Thyroid gland (tissue), 4 donors: ENCODE measurements at regions not wholly inside any gene's neighbourhood (a gene's known extent, or its start where the extent isn't known, plus 50 kb on each side); places are given as distances from the start of the nearest gene placed in this dataset.

Source experiments
- DNase-seq, 2 donors: peaks; one replicate each; pipeline ENCODE4 v3.0.0-alpha.2; 2019
- H3K27ac ChIP-seq, 3 donors: fragments of 200-600 bp; sonication (generic); 1 replicate in 2 of 3; 2 replicates in 1 of 3; pipeline ENCODE4 v1.5.1; 2016 to 2019; ENCODE audit warnings: mild to moderate bottlenecking in 1 of 3, moderate library complexity in 1 of 3
- H3K27me3 ChIP-seq: fragments of 200-600 bp; sonication (generic); one replicate; pipeline ENCODE4 v1.5.1; 2019
- H3K36me3 ChIP-seq, 2 donors: fragments of 200-600 bp; sonication (generic); one replicate each; pipeline ENCODE4 v1.5.1; 2016 to 2019
- H3K4me1 ChIP-seq, 2 donors: fragments of 200-600 bp; sonication (generic); one replicate each; pipeline ENCODE4 v1.5.1; 2017 to 2019
- H3K4me3 ChIP-seq, 3 donors: fragments of 200-600 bp; sonication (generic); replicated peaks in 1 of 3; 1 replicate in 2 of 3; 2 replicates in 1 of 3; pipeline ENCODE4 v1.5.1; 2016; ENCODE audit warnings: mild to moderate bottlenecking in 1 of 3
- H3K9me3 ChIP-seq: fragments of 200-600 bp; sonication (generic); one replicate; pipeline ENCODE4 v1.5.1; 2017
- CTCF ChIP-seq, 6 experiments: fragments of 200-600 bp in 3 of 6; fragments of 450-650 bp in 3 of 6; sonication (generic) in 3 of 6; IDR thresholded peaks; one replicate each; pipeline ENCODE4 v1.5.1; 2016 to 2019; ENCODE audit warnings: antibody characterized with exemption in 6 of 6, mild to moderate bottlenecking in 2 of 6, inconsistent platforms in 1 of 6, moderate library complexity in 1 of 6
- POLR2A ChIP-seq, 2 donors: fragments of 450-650 bp; IDR thresholded peaks; one replicate each; pipeline ENCODE4 v1.6.1; 2017; ENCODE audit warnings: antibody characterized with exemption in 2 of 2, mild to moderate bottlenecking in 2 of 2, moderate library complexity in 1 of 2
- WGBS, 2 donors: methylation state at CpG; one replicate each; pipeline ENCODE4 v1.1.5; 2017; 5-methylcytosine and 5-hydroxymethylcytosine counted together
- intact Hi-C: fragments of 100-400 bp; cut with DNase I; formaldehyde crosslinking; loops from one replicate; pipeline ENCODE4 v1.15.1; 2023

DNA sequence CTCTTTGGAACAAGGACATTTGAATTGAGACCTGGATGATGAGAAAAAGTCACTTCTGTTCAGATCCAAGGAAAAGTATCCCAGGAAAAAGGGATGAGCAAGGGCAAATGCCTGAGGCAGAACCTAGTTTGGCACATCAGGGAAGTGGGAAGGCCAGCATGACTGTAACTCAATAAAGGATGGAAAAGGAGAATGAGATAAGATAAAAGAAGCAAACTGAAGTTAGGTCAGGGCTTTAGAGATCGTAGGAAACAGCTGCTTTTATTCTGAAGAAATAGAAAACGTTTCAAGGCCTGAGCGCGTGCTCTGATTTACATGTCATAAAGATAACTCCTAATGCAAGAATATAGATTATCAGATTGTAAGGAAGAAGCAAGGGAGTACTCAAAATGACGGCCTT lies 450.0 kb downstream of the FRK start:
- WGBS, 2 donors = 81 to 83% methylated on average over 5 of the region's 5 CpGs
- no peak for DNase-seq
- no peak overlapping the region for H3K27ac ChIP-seq
- TF ChIP-seq CTCF (IDR thresholded peaks at IDR 0.05) (no peak), POLR2A (IDR thresholded peaks at IDR 0.05) (no peak)
- H3K36me3 ChIP-seq = no peaks in the 10 kb centered on the region
- H3K4me3 ChIP-seq = no peak overlapping the region
- no peaks in the 10 kb centered on the region for H3K27me3 ChIP-seq
- no peaks in the 10 kb centered on the region for H3K9me3 ChIP-seq
- intact Hi-C loops = no loop called here
- H3K4me1 ChIP-seq = no peaks in the 10 kb centered on the region

- H3K27ac ChIP-seq = no peak overlapping the region
- H3K9me3 ChIP-seq = no peaks in the 10 kb centered on the region
- intact Hi-C loops = no loop called here
- no peak for DNase-seq
- TF ChIP-seq CTCF (IDR thresholded peaks at IDR 0.05) (no peak), POLR2A (IDR thresholded peaks at IDR 0.05) (no peak)
- H3K36me3 ChIP-seq = no peaks in the 10 kb centered on the region
- no peaks in the 10 kb centered on the region for H3K4me1 ChIP-seq
- H3K27me3 ChIP-seq = no peaks in the 10 kb centered on the region
- no peak overlapping the region for H3K4me3 ChIP-seq
- 78 to 84% methylated on average over 4 of the region's 4 CpGs for WGBS, 2 donors
Measured at GRCh38 chr6:115609111-115609510, 451.6 kb downstream of the FRK start.

DNA sequence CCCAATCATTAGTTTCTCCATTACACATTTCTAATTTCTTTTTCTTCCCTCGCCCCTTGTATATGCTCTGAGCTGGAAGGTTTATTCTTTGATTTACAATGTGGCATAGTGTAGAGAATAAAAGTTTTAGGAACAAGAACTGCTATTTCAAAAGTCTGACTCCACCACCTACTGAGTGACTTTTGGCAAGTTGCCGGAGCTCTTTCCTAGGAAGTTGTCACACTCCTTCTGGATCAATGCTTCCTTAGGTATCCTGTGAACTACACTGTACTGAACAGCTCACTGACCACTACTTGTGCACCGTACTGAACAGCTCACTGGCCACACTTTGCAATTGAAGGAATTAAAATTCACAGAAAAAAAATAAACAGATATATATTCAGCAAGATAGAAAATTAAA lies 458.2 kb downstream of the FRK start:
- 39 to 49% methylated on average over 3 of the region's 3 CpGs for WGBS, 2 donors
- no peaks in the 10 kb centered on the region for H3K27me3 ChIP-seq
- no peaks in the 10 kb centered on the region for H3K9me3 ChIP-seq
- TF ChIP-seq CTCF (IDR thresholded peaks at IDR 0.05) (no peak), POLR2A (IDR thresholded peaks at IDR 0.05) (no peak)
- peaks cover 0 to 3% of the 10 kb centered on the region in 2 donors for H3K4me1 ChIP-seq
- H3K4me3 ChIP-seq = no peak overlapping the region
- no peaks in the 10 kb centered on the region for H3K36me3 ChIP-seq
- peak; percentile 73 to 74 for DNase-seq
- intact Hi-C loops = no loop called here
- no peak overlapping the region for H3K27ac ChIP-seq

DNA sequence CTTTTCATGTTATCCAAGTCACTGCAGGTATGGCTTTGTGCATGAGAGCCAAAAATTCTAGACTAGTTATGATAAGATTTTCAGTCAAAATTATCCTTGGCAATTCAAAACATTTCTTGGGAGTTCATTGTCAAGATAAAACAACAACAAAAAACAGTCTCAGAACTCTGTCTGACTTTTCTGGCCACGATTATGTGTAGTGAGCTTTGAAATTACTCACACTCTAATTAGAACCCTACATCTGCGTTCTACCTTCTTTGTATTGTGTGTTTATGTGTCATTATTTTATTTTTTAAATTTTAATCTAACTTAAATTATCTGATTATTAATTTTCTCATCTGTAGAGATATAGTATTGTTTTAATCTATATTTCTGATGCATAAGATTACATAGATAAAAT lies 459.2 kb downstream of the FRK start:
- 69 to 76% methylated on average over 2 of the region's 2 CpGs for WGBS, 2 donors
- Histone ChIP-seq H3K36me3 (no peaks in the 10 kb centered on the region), H3K9me3 (no peaks in the 10 kb centered on the region), H3K27me3 (no peaks in the 10 kb centered on the region), H3K4me3 (no peak overlapping the region), H3K27ac (no peak overlapping the region), H3K4me1 (peaks cover 0 to 3% of the 10 kb centered on the region in 2 donors)
- no peak for DNase-seq
- no peak for TF ChIP-seq POLR2A (IDR thresholded peaks at IDR 0.05)
- TF ChIP-seq CTCF (IDR thresholded peaks at IDR 0.05) = no peak
- intact Hi-C loops = no loop called here

DNA sequence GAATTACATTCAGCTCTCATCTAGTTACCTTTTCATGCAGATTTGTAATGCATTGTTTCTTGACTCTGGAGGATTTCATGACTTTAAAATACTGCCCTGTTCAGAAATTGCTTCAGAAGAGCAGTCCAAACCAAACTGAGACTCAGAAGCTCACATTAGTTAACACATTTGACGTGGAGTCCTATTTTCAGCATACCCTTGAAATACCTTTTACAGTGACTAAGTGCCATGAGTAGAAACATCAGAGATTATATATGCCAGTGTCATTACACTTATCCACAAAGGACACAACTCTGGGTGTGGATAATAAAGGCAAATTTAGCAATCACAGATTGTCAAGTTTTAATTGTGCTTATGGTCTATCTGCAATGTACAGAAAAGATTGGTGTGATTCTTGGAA lies 459.6 kb downstream of the FRK start:
- no peak for TF ChIP-seq POLR2A (IDR thresholded peaks at IDR 0.05)
- no peak for TF ChIP-seq CTCF (IDR thresholded peaks at IDR 0.05)
- Histone ChIP-seq H3K9me3 (no peaks in the 10 kb centered on the region), H3K36me3 (no peaks in the 10 kb centered on the region), H3K4me3 (no peak overlapping the region), H3K27me3 (no peaks in the 10 kb centered on the region), H3K27ac (no peak overlapping the region), H3K4me1 (peaks cover 0 to 3% of the 10 kb centered on the region in 2 donors)
- whole genome bisulfite sequencing, 2 donors = 27 to 35% methylated on average over 1 of the region's 1 CpG
- DNase-seq = no peak
- intact Hi-C loops = no loop called here
